Endothelial cell of umbilical vein (primary cell): ENCODE measurements at regions not wholly inside any gene's neighbourhood (a gene's known extent, or its start where the extent isn't known, plus 50 kb on each side); places are given as distances from the start of the nearest gene placed in this dataset.

Experiments
- CTCF ChIP-seq, 2 donors: IDR thresholded peaks; 1 replicate in 1 of 2; 2 replicates in 1 of 2; pipeline ENCODE4 v1.5.1; 2011; ENCODE audit warnings: low read length in 2 of 2, mild to moderate bottlenecking in 2 of 2, moderate library complexity in 2 of 2, control low read depth in 1 of 2, inconsistent platforms in 1 of 2, low read depth in 1 of 2; ENCODE audit not compliant: insufficient read depth in 1 of 2; ENCODE audit errors: extremely low read depth in 1 of 2
- EZH2 ChIP-seq: IDR thresholded peaks from 2 replicates; pipeline ENCODE4 v1.6.1; 2012; ENCODE audit warnings: borderline replicate concordance, low read depth, mild to moderate bottlenecking, moderate library complexity, low read length, inconsistent platforms; ENCODE audit not compliant: severe bottlenecking
- POLR2A ChIP-seq: IDR thresholded peaks from 2 replicates; pipeline ENCODE4 v1.6.1; 2012; ENCODE audit warnings: low read depth, mild to moderate bottlenecking, control low read depth, low read length
- POLR2AphosphoS5 ChIP-seq: IDR thresholded peaks from 2 replicates; pipeline ENCODE4 v1.6.1; 2012; ENCODE audit warnings: low read depth, mild to moderate bottlenecking, control low read depth, low read length, moderate library complexity; ENCODE audit not compliant: insufficient read depth

- TF ChIP-seq EZH2 (no peak), CTCF (IDR thresholded peaks at IDR 0.05; ENCODE audit: extremely low read depth in 1 of 2, insufficient read depth in 1 of 2, low read depth in 1 of 2, low read length in 2 of 2) (no peak), POLR2AphosphoS5 (no peak), POLR2A (no peak)
These were observed 488.6 kb upstream of the RGS18 start for GRCh38 chr1:191669629-191670028.
